ENCODE measurements at regions not wholly inside any gene's neighbourhood (a gene's known extent, or its start where the extent isn't known, plus 50 kb on each side); places are given as distances from the start of the nearest gene placed in this dataset.

- Histone ChIP-seq H2AFZ (ENCODE audit: low read length) (no peak overlapping the region), H3K9me2 (ENCODE audit: insufficient read depth, low read length) (no peaks in the 10 kb centered on the region), H3K27ac (ENCODE audit: low read depth, low read length, poor library complexity, severe bottlenecking) (no peak overlapping the region), H3K79me2 (ENCODE audit: insufficient read depth, low read depth, low read length) (no peaks in the 10 kb centered on the region), H3K9me3 (ENCODE audit: low read length) (no peaks in the 10 kb centered on the region), H3K4me2 (ENCODE audit: low read length) (no peak overlapping the region; the same call in 1 of the 2 replicates), H3K36me3 (ENCODE audit: insufficient read depth, low read length) (no peaks in the 10 kb centered on the region), H3K4me1 (ENCODE audit: insufficient read depth, low read length, poor library complexity, severe bottlenecking) (no peaks in the 10 kb centered on the region), H3K4me3 (ENCODE audit: low read depth, low read length, poor library complexity, severe bottlenecking) (no peak overlapping the region), H4K20me1 (ENCODE audit: insufficient read depth, low read length) (no peaks in the 10 kb centered on the region)
- TF ChIP-seq EZH2phosphoT487 (IDR thresholded peaks at IDR 0.05; ENCODE audit: borderline replicate concordance, low read depth, low read length) (no peak), CTCF (conservative IDR thresholded peaks at IDR 0.05; ENCODE audit: low read length) (no peak)
- ChIA-PET POLR2A (interaction anchor here (0.8 kb wide), 1 partner anchor 14 kb away, joined by 3 read pairs; no protein-coding TSS in a partner anchor), CTCF (ENCODE audit: unreplicated experiment) (no interaction called here)
- intact Hi-C loops (cut with micrococcal nuclease; ENCODE audit: unreplicated experiment) = no loop called here
- no peak for DNase-seq (ENCODE audit: low spot score)
- no TSS peak for BruUV-seq (replicated peaks)
Observed at GRCh38 chr1:194705123-194705854, 1518.9 kb upstream of the B3GALT2 start.

GRCh38 chr1:194698908-194699318 lies 1512.5 kb upstream of the B3GALT2 start:
- intact Hi-C loops (cut with micrococcal nuclease; ENCODE audit: unreplicated experiment) = no loop called here
- no peak overlapping the region for H3K4me3 ChIP-seq (ENCODE audit: low read depth, low read length, poor library complexity, severe bottlenecking)
- H3K9me3 ChIP-seq (ENCODE audit: low read length) = no peaks in the 10 kb centered on the region
- H3K4me1 ChIP-seq (ENCODE audit: insufficient read depth, low read length, poor library complexity, severe bottlenecking) = no peaks in the 10 kb centered on the region
- H3K9me2 ChIP-seq (ENCODE audit: insufficient read depth, low read length) = no peaks in the 10 kb centered on the region
- no peak overlapping the region for H2AFZ ChIP-seq (ENCODE audit: low read length)
- no peaks in the 10 kb centered on the region for H3K79me2 ChIP-seq (ENCODE audit: insufficient read depth, low read depth, low read length)
- ChIA-PET POLR2A (no interaction called here), CTCF (ENCODE audit: unreplicated experiment) (no interaction called here)
- no peaks in the 10 kb centered on the region for H3K36me3 ChIP-seq (ENCODE audit: insufficient read depth, low read length)
- H4K20me1 ChIP-seq (ENCODE audit: insufficient read depth, low read length) = no peaks in the 10 kb centered on the region
- no peak overlapping the region for H3K27ac ChIP-seq (ENCODE audit: low read depth, low read length, poor library complexity, severe bottlenecking)
- TF ChIP-seq EZH2phosphoT487 (IDR thresholded peaks at IDR 0.05; ENCODE audit: borderline replicate concordance, low read depth, low read length) = no peak
- TF ChIP-seq CTCF (conservative IDR thresholded peaks at IDR 0.05; ENCODE audit: low read length) = no peak
- H3K4me2 ChIP-seq (ENCODE audit: low read length) = no peak overlapping the region
- BruUV-seq (replicated peaks) = no TSS peak
- no peak for DNase-seq (ENCODE audit: low spot score)

- POLR2A ChIA-PET = no interaction called here
- Histone ChIP-seq H3K9me2 (ENCODE audit: insufficient read depth, low read length) (no peaks in the 10 kb centered on the region), H3K27ac (ENCODE audit: low read depth, low read length, poor library complexity, severe bottlenecking) (no peak overlapping the region), H3K4me1 (ENCODE audit: insufficient read depth, low read length, poor library complexity, severe bottlenecking) (no peaks in the 10 kb centered on the region), H3K9me3 (ENCODE audit: low read length) (no peaks in the 10 kb centered on the region), H4K20me1 (ENCODE audit: insufficient read depth, low read length) (no peaks in the 10 kb centered on the region), H3K79me2 (ENCODE audit: insufficient read depth, low read depth, low read length) (no peaks in the 10 kb centered on the region), H3K36me3 (ENCODE audit: insufficient read depth, low read length) (no peaks in the 10 kb centered on the region), H3K4me3 (ENCODE audit: low read depth, low read length, poor library complexity, severe bottlenecking) (no peak overlapping the region), H3K4me2 (ENCODE audit: low read length) (no peak overlapping the region), H2AFZ (ENCODE audit: low read length) (no peak overlapping the region)
- CTCF ChIA-PET (ENCODE audit: unreplicated experiment) = no interaction called here
- no peak for DNase-seq (ENCODE audit: low spot score)
- no TSS peak for BruUV-seq (replicated peaks)
- intact Hi-C loops (cut with micrococcal nuclease; ENCODE audit: unreplicated experiment) = no loop called here
- TF ChIP-seq CTCF (conservative IDR thresholded peaks at IDR 0.05; ENCODE audit: low read length) (no peak), EZH2phosphoT487 (IDR thresholded peaks at IDR 0.05; ENCODE audit: borderline replicate concordance, low read depth, low read length) (no peak)
Observed at GRCh38 chr1:194693244-194693643, 1506.8 kb upstream of the B3GALT2 start.
